HT1080 (cell line): ENCODE measurements at regions not wholly inside any gene's neighbourhood (a gene's known extent, or its start where the extent isn't known, plus 50 kb on each side); places are given as distances from the start of the nearest gene placed in this dataset.

Source experiments
- DNase-seq: peaks from one replicate; pipeline ENCODE4 v3.0.0-alpha.2; 2015; ENCODE audit warnings: low read depth

DNA sequence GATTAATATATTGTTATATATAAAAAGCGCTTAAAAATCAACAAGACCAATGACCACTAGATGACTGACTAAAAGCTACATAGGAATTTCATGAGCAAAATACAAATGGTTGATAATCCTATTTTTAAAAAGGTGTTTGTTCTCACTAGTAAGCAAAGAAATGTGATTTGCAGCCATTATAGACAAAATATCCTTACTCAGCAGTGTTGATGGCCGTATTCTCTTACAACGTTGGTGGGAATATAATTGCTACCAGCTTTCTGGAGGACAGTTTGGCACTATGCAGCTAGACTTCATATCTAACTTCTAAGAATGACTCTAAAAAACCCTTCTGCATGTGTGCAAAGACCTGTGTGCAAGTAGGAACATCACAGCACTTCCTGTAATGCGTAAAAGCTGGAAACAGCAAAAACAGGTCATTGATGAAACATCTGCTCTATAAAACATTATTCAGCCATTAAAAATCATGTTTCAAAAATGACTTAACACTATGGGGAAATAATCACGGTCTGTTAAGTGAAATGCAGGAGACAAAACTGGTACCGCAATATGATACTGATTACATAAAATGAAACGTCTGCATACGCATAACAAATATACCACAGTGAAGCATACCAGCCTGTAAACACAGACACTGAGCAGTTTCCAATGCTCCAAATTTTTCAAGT, 70.1 kb upstream of the LINC01488 start:
- DNase-seq, result no peak

DNA sequence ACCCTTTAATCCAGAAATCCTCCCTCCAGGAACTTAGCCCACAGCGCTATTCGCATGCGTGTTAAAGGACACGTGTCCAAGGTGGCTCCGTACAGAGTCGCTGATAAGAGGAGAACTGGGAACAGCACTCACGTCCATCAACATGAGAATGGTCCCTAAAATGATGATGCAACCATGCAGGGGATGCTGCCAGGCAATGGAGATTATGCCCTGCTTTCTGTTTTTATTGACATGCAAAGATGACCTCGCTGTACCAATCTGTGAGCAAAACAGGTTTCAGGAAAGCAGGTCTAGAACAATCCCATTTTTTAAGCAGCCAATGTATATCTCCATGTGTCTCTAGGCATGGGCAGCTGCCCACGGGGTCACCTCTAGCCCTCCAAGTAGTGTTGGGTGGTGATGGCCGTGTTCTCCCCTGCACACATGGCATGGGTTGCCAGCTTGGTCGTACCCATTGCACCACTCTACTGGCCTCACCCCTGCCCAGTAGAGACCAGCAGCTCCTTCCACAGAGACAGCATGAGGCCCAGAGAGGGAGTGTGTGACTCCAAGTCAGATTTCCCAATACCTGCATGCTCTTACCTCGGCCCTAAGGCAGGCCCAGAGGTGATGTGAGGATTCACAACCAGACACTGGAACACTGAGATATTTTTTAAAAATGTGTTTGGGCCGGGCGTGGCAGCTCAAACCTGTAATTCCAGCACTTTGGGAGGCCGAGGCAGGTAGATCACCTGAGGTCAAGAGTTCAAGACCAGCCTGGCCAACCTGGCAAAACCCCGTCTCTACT, 68.3 kb upstream of the LINC01488 start:
- DNase-seq, result no peak

DNA sequence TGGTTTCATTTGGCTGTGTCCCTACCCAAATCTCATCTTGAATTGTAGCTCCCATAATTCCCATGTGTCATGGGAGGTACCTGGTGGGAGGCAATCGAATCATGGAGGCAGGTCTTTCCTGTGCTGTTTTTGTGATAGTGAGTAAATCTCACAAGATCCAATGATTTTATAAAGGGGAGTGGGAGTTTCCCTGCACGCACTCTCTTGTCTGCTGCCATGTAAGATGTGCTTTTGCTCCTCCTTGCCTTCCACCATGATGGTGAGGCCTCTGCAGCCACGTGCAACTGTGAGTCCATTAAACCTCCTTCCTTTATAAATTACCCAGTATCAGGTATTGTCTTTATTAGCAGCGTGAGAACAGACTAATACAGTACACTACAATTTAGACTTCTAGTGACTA, 67.5 kb upstream of the LINC01488 start:
- no peak for DNase-seq

DNA sequence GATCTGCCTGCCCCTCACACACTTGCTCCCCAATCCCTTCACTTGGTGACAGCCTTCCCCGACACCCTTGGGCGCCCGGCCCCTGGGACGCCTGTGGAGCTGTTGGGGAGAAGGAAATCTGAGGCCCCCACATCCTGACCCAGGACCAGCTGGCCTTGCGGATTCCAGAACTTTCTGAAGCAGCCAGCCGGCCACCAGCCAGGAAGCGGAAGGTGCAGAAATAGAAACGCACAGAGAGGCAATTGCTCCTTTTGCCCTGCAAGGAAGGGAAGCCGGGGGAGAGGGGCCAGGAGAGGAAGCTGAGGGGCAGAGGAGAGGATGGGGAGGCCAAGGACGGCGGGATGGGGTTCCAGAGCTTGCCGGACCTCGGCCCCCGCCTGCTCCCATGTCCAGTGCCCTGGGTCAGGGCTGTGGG, 66.7 kb upstream of the LINC01488 start:
- no peak for DNase-seq

DNA sequence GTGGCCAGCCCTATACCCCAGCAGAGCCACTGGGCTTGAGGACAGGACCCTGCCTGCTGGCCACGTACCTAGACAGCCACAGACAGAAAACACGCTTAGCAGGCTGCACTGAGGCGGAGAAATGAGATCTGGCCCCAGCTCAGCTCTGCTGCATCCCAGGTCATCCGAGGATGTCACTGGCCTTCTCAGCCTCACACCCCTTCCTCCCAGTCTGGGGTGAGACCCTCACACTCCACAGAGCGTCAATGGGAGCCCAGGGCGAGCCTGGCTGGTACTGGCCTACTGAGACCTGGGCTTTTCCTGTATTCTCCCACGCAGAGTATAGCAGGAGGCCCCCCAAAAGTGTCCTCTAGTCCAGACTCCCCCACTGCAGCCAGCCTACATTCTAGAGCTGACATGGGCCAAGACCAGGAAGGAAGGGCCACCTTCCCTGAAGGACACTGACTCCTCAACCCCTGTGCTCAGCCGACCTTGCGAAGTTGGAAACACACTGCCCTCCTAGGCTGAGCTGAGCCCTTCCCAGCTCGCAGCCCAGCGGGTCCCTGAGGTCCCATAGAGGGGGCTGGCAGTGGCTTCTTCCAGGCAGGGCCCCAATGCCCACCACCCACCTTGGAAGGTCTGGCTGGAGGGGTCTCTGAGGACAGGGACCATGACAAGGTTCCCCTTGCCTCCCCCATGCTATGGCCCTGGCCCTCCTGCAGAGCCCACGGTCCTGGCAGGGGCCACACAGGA, 65.9 kb upstream of the LINC01488 start:
- DNase-seq, result no peak

DNA sequence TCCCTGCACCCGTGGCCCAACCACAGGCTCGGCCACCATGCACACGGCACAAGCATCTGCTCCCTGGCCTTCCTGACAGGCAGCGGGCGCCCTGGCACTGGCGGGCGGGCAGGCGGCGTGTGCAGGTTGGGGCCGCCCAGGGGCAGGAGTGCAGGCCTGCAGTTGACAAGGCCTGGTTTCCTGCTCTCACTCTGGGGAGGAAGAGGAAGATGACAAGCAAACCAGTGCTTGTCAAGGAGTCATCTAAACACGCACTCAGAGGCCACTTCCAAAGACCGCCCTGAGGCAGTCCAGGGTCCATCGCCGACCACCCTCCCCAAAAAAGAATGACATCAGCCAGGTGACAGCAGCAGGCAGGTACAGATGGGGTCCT, 65.3 kb upstream of the LINC01488 start:
- no peak for DNase-seq

DNA sequence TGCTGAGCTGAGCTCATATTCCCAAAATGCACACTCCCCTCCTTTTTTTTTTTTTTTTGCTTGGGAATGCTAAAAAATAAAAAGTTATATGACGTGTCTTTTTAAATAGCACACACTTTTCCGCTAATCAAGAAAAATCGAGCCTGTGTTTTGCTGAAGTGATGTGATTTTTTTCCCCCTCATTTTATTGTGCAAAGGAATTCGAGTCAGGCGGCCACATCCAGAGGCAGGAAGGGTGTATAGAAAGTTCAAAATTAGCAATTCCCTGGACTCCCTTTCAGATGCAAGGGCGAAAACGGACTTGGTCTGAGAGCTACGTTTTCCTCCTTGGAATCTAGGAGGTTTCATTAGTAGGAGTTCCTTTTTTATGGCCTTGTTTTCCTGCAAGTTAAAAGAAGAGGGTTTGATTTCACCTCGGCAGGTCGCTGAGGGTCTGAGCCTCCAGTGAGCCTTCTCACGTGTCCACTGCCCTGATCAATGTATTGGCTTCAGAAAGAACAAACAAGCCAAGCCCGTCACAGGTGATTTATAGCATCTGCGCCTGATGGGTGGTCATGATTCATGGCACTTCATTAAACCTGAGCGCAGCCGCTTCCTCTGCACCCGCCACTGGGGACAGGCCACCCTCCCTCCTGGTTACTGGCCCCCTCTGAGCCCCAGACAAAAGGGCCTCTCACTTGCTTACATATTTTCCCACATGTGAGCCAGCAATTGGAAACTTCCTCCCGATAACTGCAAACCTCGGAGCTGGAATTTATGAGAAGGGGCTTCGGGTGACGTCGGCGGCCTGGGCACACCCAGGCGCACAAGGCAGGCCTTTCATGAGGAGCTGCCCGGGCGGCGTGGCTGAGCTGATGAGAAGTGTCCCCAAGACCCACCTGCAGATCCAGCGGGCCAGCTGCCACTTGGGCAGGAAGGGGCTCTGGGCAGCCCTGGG, 64.4 kb upstream of the LINC01488 start:
- no peak for DNase-seq

DNA sequence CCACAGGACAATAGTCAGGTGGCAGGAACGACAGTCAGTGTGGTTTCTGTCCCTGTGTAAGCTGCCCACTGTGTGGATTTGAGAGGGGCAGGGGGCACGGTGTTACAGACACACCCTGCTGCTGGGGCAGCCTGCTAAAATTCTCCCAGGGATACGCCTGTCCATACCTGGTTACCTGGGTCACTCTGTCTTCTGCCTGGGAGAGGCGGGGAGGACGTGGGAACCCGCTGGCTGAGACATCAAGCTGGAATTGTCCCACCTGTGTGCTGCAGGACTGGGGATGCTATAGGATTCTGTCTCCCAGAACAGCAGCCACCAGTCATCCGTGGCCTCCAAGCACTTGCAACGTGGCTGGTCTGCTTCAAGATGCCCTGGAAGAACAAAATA, 63.8 kb upstream of the LINC01488 start:
- no peak for DNase-seq

DNA sequence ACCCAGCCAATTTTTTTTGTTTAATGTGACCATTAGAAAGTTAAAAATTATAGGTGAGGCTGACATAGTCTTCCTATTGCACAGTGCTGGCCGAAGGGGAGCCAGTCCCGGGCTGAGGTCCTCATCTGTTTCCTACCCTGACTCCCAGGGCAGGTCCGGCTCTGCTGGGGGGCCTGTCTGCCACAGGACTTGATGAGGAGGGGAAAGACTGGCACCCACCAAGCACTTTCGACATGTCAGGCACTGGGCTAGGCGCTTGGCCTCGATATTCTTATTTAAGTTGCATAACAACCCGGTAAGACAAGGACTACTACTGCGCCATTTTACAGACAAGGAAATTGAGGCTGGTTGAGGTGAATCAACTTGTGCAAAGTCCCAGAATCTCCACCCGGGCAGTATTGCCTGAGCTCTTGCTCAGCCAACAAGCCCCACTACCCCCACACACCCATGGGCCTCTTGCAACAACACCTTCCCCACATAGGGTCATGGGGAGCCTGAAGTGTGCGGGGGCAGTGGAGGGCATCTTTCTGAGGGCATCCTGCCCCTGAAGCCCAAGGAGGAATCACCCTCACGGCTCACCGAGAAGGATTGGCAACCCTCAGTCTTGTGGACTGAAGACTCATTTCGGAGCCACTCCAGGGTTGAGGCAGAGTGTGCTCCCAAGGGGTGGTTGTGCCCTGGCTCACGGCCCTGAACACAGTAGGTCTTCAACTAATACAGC, 62.7 kb upstream of the LINC01488 start:
- DNase-seq, result no peak

DNA sequence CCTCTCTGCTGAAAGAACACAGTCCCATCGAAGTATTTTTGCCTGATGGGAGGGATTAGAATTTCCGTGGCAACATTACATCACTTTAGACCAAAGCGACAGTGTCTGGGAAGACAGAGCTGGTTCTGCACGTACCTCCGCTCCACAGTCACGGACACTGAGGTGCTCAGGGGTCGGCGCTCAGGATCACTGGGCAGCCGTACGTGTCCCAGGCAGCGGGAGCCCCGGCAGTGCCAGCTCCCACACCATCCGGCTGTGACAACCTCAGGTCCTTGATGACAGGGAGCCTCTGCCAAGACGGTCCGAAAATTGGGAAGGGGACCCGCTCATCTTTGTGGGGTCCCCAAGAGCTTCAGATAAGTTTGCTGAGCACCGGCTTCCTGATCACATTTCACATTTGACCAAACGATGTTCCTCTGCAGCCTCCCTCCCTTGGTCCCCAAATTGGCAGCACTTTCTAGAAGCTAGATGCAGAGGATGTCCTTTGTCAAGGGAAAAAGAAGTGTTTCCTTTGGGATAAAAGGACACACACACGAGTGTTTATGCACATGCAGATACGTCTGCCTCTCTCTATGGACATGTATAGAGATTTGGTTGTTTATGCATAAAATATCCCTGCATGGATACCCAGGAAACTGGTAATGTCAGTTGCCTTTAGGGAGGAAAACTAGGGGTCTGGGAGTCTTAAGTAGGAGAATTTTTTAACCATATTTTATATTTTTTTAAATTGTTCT, 61.6 kb upstream of the LINC01488 start:
- DNase-seq, result no peak

DNA sequence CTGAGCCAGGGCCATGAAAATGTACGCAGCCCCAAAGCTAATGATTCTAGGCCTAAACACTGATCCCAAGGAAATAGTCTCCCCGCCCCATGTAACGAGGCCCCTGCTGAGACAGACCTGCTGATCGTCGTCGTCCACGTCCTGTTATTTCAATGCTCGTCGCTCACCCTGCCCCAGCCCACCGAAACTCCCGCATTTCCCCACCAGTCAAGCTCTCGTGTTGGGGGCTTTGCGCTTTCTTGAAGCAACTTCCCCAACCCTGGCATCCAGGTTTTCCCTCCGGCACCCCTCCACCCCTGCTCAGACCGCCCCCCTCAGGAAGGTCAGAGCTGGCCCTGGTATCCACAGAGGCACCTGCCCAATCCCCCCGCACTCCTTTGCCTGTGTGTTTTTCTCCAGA, 58.8 kb upstream of the LINC01488 start:
- no peak for DNase-seq

DNA sequence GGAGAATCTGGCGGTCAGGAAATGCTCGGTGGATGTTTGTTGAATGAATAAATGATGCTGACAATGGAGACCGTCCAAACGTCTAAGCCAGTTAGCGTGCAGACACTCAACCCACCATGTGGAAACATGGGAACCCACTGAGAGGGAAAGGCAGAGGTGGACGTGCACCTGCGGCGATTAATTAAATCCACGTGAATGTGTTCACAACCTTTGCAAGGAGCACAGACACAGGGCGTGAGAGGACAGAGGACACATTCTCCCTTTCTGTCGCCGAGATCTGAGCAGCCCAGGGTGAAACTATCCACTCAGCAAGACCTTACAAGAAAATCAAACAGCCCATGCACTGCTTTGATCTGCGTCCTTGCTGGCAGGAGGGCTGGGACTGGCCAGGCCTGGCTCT, 58.3 kb upstream of the LINC01488 start:
- DNase-seq, result no peak

DNA sequence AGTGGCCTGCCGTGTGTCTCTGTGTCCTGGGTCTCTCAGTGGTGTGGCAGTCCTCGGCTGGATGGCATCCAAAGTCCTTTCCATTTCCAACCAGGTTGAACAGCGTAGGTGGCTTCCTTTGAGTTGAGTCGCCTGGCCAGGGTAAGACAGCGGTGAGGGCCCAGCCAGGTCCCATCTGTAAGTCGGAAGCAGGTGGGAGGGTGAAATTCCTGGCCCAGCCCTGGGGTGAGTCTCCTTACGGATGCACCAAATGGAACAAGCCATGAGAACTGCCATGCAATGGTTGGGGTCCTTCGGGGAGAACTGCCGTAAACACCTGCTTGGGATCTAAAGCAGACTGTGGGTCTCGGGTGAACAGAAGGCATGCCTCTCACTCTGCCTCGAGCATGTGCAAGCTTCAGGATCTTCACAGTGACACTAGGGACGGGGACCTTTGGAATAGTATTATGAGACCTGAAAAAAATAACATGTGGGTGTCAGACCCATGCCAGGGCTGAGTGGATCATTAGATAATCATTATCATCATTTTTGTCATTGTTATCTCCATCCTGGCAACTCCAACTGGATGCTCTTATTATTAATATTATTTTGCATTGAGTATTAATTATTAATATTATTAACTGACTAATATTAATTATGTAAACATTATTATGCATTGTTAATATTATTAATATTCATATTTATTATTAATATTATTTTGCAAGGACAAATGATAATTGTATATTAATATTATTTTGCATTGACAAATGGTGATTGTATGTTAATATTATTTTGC, 57.7 kb upstream of the LINC01488 start:
- no peak for DNase-seq

DNA sequence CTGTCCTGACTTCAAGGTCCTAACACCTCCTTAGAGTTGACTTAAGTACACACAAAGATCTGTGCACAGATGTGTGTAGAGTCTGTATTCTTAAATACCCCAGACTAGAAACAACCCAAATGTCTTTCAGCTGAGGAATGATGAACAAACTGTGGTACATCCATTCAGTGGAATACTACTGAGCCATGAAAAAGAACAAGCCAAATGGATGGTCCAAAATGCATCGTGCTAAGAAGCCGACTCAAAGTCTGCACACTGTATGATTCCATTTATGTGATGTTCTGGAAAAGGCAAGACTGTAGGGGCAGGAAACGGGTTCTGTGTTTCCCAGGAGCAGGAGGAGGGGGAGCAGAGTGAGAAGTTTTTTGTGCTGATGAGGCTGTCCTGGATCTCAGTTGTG, 56.7 kb upstream of the LINC01488 start:
- DNase-seq, result no peak

DNA sequence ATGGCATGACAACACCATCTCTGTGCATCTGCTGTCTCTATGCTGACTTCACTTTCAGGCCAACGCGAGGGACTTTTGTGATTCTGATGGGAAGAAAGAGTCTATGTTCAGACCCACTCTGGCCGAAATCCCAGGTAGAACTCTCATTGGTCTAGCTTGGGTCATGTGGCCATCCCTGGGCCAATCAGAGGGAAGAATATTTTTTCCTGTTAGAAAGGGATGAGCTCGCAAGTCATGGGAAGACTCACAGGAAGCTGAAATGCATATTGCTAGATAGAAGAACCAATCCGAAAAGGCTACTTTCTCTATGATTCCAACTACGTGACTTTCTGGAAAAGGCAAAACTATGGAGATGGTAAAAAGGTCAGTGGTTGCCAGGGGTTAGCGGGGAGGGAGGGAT, 56.0 kb upstream of the LINC01488 start:
- no peak for DNase-seq

DNA sequence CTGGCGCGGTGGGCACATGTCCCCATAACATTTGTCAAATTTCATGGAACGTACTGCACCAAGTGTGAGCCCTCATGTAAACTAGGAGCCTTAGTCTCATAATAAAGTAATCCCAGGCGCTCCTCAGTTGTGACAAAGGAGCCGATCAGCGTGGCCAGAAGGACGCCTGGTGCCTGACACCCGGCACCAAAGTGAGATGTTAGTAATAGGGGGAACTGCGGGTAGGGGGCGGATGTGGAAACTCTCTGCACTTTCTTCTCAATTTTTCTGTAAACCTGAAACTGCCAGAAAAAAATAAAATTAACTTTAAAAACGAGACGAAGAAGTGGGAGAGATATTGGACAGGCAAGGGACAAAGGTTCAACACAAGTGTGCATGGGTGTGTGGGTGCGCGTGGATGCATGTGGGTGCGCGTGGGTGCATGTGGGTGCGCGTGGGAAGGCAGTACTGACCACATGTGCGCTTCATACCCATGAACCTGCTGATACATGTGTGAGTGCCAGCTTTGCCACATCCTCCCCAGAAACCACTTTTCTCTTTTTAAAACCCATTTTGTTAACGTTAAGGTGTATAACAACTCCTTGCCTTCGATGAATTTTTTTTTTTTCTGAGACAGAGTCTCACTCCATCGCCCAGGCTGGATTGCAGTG, 55.4 kb upstream of the LINC01488 start:
- no peak for DNase-seq

DNA sequence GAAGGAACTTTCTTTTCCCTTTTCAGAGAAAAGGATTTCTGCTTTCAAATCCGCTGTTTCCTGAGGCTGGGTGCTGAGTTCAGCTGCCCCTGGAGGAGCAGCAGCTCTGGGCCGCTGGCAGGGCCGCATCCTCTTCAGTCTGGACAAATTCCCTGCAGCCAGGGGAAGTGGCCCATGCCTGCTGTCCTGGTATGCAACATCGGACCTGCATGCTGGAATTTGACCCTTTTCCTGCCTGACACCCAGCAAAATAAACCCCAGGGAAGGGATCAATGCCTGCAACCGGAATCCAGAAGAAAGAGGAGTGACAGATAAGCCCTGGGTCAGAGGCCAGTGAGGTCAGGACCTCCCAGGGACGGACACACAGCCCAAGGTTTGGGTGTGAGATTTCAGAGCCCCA, 54.1 kb upstream of the LINC01488 start:
- DNase-seq, result no peak
